HCT116 (cell line): ENCODE measurements at regions not wholly inside any gene's neighbourhood (a gene's known extent, or its start where the extent isn't known, plus 50 kb on each side); places are given as distances from the start of the nearest gene placed in this dataset.
"Not testable (repeated sequence)": the region's sequence is repeated elsewhere in the genome, so short reads cannot be mapped to it uniquely, and the experiment has no call there.

Source experiments
- ATAC-seq: fragments of 200-7000 bp; cut with Tn5 transposase; 2 replicates; pipeline ENCODE4 v1.9.1; 2020; ENCODE audit warnings: mild to moderate bottlenecking, moderate library complexity
- BruUV-seq: library from RNA; stranded (reverse); fragments of 400-500 nt; replicated peaks from 2 replicates; lab custom pipeline; 2021; lab: Mats Ljungman, UMichigan
- CTCF ChIA-PET: fragments of 300-600 bp; sonication (Branson Sonifier 250); formaldehyde crosslinking; loops from one replicate; lab custom pipeline; 2021; ENCODE audit warnings: antibody characterized with exemption; lab: Charles Lee
- POLR2A ChIA-PET: fragments of 300-600, 350-600 bp; sonication (Branson Sonifier 250); formaldehyde crosslinking; loops from one replicate; lab custom pipeline; 2021; ENCODE audit warnings: antibody characterized with exemption; lab: Charles Lee
- RAD21 ChIA-PET, 2 experiments: fragments of 300-600 bp; sonication (Branson Sonifier 250); formaldehyde crosslinking; loops; one replicate each; lab custom pipeline; 2023; ENCODE audit warnings: low total read pairs in 2 of 2; ENCODE audit not compliant: uncharacterized antibody in 2 of 2, unreplicated experiment in 2 of 2, low non-redundant PET in 1 of 2; lab: Charles Lee
- DNase-seq: peaks from one replicate; pipeline ENCODE4 v3.0.0-alpha.2; 2010; ENCODE audit warnings: low read depth, low spot score
- H2AFZ ChIP-seq: fragments of 200-600 bp; shearing (Covaris generic), sonication (generic); 2 replicates; pipeline ENCODE4 v1.6.1; 2017; ENCODE audit warnings: low read depth, mixed run types, mixed read lengths, antibody characterized with exemption, low read length; ENCODE audit not compliant: poor library complexity, severe bottlenecking
- H3K27ac ChIP-seq: 2 replicates; pipeline ENCODE4 v1.5.1; 2012; ENCODE audit warnings: low read depth, low read length
- H3K27me3 ChIP-seq: fragments of 200-600 bp; sonication (generic); 2 replicates; pipeline ENCODE4 v1.6.1; 2016; ENCODE audit warnings: mixed run types, low read length, mixed read lengths; ENCODE audit not compliant: insufficient read depth
- H3K36me3 ChIP-seq, 2 experiments: fragments of 200-500 bp in 1 of 2; fragments of 200-600 bp in 1 of 2; sonication (Bioruptor generic) in 1 of 2; sonication (generic) in 1 of 2; 2 replicates each; pipeline versions ENCODE4 v1.5.1 to v1.6.1; 2014 to 2016; ENCODE audit warnings: low read length in 2 of 2, inconsistent platforms in 1 of 2, mixed read lengths in 1 of 2, mixed run types in 1 of 2; ENCODE audit not compliant: insufficient read depth in 2 of 2, control insufficient read depth in 1 of 2
- H3K4me1 ChIP-seq, 2 experiments: fragments of 200-600 bp in 1 of 2; sonication (generic) in 1 of 2; 2 replicates each; pipeline versions ENCODE4 v1.5.1 to v1.6.1; 2012 to 2017; ENCODE audit warnings: low read length in 2 of 2, inconsistent platforms in 1 of 2, mild to moderate bottlenecking in 1 of 2, mixed read lengths in 1 of 2, mixed run types in 1 of 2, moderate library complexity in 1 of 2; ENCODE audit not compliant: insufficient read depth in 2 of 2, control insufficient read depth in 1 of 2
- H3K4me2 ChIP-seq: fragments of 200-600 bp; sonication (generic); 2 replicates; pipeline ENCODE4 v1.6.1; 2017; ENCODE audit warnings: mixed run types, low read length, mixed read lengths
- H3K4me3 ChIP-seq, 2 experiments: fragments of 200-600 bp in 1 of 2; sonication (generic) in 1 of 2; replicated peaks in 1 of 2; 2 replicates each; pipeline ENCODE4 v1.5.1; 2011 to 2016; ENCODE audit warnings: low read length in 2 of 2, control low read depth in 1 of 2, low read depth in 1 of 2, mild to moderate bottlenecking in 1 of 2, mixed read lengths in 1 of 2, mixed run types in 1 of 2
- H3K79me2 ChIP-seq: fragments of 200-600 bp; sonication (generic); 2 replicates; pipeline ENCODE4 v1.6.1; 2017; ENCODE audit warnings: mild to moderate bottlenecking, mixed run types, low read length, moderate library complexity, mixed read lengths; ENCODE audit not compliant: insufficient read depth
- H3K9ac ChIP-seq: fragments of 200-600 bp; sonication (generic); 2 replicates; pipeline ENCODE4 v1.6.1; 2016; ENCODE audit warnings: low read length, mixed read lengths
- H3K9me2 ChIP-seq: fragments of 200-600 bp; sonication (generic), shearing (Covaris generic); 2 replicates; pipeline ENCODE4 v1.6.1; 2017; ENCODE audit warnings: mixed run types, mild to moderate bottlenecking, moderate library complexity; ENCODE audit not compliant: insufficient read depth
- H3K9me3 ChIP-seq, 2 experiments: fragments of 200-500 bp in 1 of 2; fragments of 200-600 bp in 1 of 2; sonication (Bioruptor generic) in 1 of 2; sonication (generic) in 1 of 2; 2 replicates each; pipeline ENCODE4 v1.6.1; 2014 to 2017; ENCODE audit warnings: low read length in 2 of 2, mixed read lengths in 2 of 2, inconsistent platforms in 1 of 2, low read depth in 1 of 2, mild to moderate bottlenecking in 1 of 2, mixed run types in 1 of 2, moderate library complexity in 1 of 2; ENCODE audit not compliant: control insufficient read depth in 1 of 2, insufficient read depth in 1 of 2
- H4K20me1 ChIP-seq: fragments of 200-600 bp; sonication (generic), shearing (Covaris generic); 2 replicates; pipeline ENCODE4 v1.6.1; 2017; ENCODE audit warnings: mixed run types, mild to moderate bottlenecking, moderate library complexity; ENCODE audit not compliant: insufficient read depth
- ATF3 ChIP-seq: IDR thresholded peaks from 2 replicates; pipeline ENCODE4 v1.6.1; 2012
- CEBPB ChIP-seq: IDR thresholded peaks from 2 replicates; pipeline ENCODE4 v1.6.1; 2012; ENCODE audit warnings: low read depth
- POLR2AphosphoS5 ChIP-seq: IDR thresholded peaks from 2 replicates; pipeline ENCODE4 v1.6.1; 2011; ENCODE audit warnings: mild to moderate bottlenecking, low read depth, low read length, moderate library complexity
- RAD21 ChIP-seq: IDR thresholded peaks from 2 replicates; pipeline ENCODE4 v1.6.1; 2012; ENCODE audit warnings: low read depth, mild to moderate bottlenecking
- ZFX ChIP-seq: fragments of 450-650 bp; IDR thresholded peaks from 2 replicates; pipeline ENCODE4 v1.6.1; 2017
- intact Hi-C: fragments of 100-400 bp; cut with micrococcal nuclease; formaldehyde crosslinking; loops from 2 replicates; pipeline ENCODE4 v1.10.0; 2022

- TF ChIP-seq CEBPB (peak; percentile 34; the same call in 1 of the 2 replicates), ATF3 (no peak; the same call in 1 of the 2 replicates)
These were observed 273.0 kb upstream of the PREP start (continued) for GRCh38 chr6:105675715-105676397.

DNA sequence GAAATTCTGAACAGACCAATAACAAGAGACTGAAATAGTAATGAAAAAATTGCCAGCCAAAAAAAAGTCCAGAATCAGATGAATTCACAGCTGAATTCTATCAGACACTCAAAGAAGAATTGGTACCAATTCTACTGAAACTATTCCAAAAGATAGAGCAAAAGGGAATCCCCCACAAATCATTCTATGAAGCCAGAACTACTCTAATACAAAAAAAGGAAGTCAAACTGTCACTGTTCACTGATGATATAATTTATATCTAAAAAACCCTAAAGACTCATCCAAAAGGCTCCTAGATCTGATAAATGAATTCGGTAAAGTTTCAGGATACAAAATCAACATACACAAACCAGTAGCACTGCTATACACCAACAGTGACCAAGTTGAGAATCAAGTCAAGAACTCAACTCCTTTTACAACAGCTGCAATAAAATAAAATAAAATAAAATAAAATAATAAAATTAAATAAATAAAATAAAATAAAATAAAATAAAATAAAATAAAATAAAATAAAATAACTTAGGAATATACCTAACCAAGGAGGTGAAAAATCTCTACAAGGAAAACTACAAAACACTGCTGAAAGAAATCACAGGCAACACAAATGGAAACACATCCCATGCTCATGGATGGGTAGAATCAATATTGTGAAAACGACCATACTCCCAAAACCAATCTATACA is 270.1 kb upstream of the PREP start:
- POLR2A ChIA-PET, H4K20me1 ChIP-seq, H3K36me3 ChIP-seq, H3K9ac ChIP-seq, RAD21 ChIA-PET, intact Hi-C loops, H3K9me3 ChIP-seq, H3K4me2 ChIP-seq, ATAC-seq, H3K9me2 ChIP-seq, H2AFZ ChIP-seq, BruUV-seq, H3K27me3 ChIP-seq, H3K79me2 ChIP-seq, H3K4me3 ChIP-seq, DNase-seq, H3K27ac ChIP-seq, CTCF ChIA-PET: not testable (repeated sequence)
- H3K4me1 ChIP-seq = peaks cover 7 to 15% of the 10 kb centered on the region in 2 experiments; a peak in 3 of 4 replicates

GRCh38 chr6:105669232-105669631 is 266.4 kb upstream of the PREP start:
- Histone ChIP-seq H3K9ac (no peak overlapping the region), H3K27ac (no peak overlapping the region), H2AFZ (no peak overlapping the region), H4K20me1 (no peaks in the 10 kb centered on the region), H3K36me3 (no peaks in the 10 kb centered on the region), H3K9me2 (no peaks in the 10 kb centered on the region), H3K9me3 (no peaks in the 10 kb centered on the region), H3K4me1 (no peaks in the 10 kb centered on the region), H3K79me2 (no peaks in the 10 kb centered on the region), H3K27me3 (no peaks in the 10 kb centered on the region), H3K4me2 (no peak overlapping the region), H3K4me3 (no peak overlapping the region)
- ChIA-PET POLR2A (no interaction called here), CTCF (no interaction called here), RAD21 (no interaction called here)
- TF ChIP-seq POLR2AphosphoS5 (no peak), ZFX (no peak), RAD21 (no peak)
- intact Hi-C loops = no loop called here
- DNase-seq (no peak), ATAC-seq (no peak)
- BruUV-seq = no TSS peak
